Bronchial epithelial cell (primary cell): ENCODE measurements at regions not wholly inside any gene's neighbourhood (a gene's known extent, or its start where the extent isn't known, plus 50 kb on each side); places are given as distances from the start of the nearest gene placed in this dataset.

ENCODE experiments used
- DNase-seq: peaks from one replicate; pipeline ENCODE4 v3.0.0-alpha.2; 2010; ENCODE audit warnings: low read depth
- FAIRE-seq: peaks from 2 replicates; lab custom pipeline; 2011; peaks lifted over from hg19 to GRCh38; lab: Jason Lieb, UNC
- H3K27me3 ChIP-seq: 2 replicates; pipeline ENCODE4 v1.5.1; 2011; ENCODE audit warnings: low read length; ENCODE audit not compliant: control insufficient read depth, insufficient read depth
- H3K36me3 ChIP-seq: 2 replicates; pipeline ENCODE4 v1.5.1; 2011; ENCODE audit warnings: low read length; ENCODE audit not compliant: control insufficient read depth, insufficient read depth
- H3K4me3 ChIP-seq: 2 replicates; pipeline ENCODE4 v1.5.1; 2011; ENCODE audit warnings: mild to moderate bottlenecking, low read depth, low read length, control low read depth
- CTCF ChIP-seq: IDR thresholded peaks from 2 replicates; pipeline ENCODE4 v1.5.1; 2011; ENCODE audit warnings: mild to moderate bottlenecking, moderate library complexity, low read length, control low read depth, inconsistent platforms; ENCODE audit not compliant: insufficient read depth, severe bottlenecking

GRCh38 chr10:3698312-3698711 lies 86.7 kb downstream of the KLF6 start:
- no peaks in the 10 kb centered on the region for H3K27me3 ChIP-seq
- no peak for DNase-seq
- no peak overlapping the region for H3K4me3 ChIP-seq
- H3K36me3 ChIP-seq, result no peaks in the 10 kb centered on the region
- no peak for FAIRE-seq
- TF ChIP-seq CTCF, result no peak

GRCh38 chr10:3693698-3694080 lies 91.3 kb downstream of the KLF6 start:
- DNase-seq, result no peak
- H3K36me3 ChIP-seq, result no peaks in the 10 kb centered on the region
- no peak overlapping the region for H3K4me3 ChIP-seq
- no peak for FAIRE-seq
- no peak for TF ChIP-seq CTCF
- H3K27me3 ChIP-seq, result no peaks in the 10 kb centered on the region

DNA sequence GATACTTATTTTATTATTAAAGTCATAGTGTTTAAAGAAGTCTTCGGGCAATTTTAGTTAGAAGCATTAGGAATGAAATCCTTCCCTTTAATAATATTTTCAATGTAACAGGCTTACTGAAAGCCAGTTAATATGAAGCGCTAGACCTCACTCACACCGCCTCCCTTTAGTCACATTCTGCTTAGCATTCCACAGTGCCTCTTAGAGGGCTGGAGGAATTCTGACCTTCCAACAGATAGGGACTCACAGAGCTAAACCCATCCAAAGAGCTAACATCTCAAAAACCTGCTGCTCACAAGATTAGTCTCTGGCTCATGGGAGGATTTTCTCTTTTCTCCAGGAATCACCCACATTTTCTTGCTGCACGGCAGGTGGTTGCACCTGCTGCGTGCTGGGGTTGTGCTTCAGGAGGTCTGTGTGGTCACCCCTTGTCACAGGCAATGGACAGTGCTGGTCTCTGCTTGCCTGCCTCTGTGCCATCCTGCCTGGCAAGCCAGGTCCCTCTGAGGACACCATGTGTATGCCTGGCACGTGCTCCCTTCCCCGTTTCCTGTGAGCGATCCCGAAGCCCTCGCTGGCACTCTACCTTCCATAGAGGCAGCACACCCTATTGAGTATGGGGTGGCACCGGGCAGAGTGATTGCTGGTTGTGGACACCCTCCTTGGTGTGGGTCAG lies 91.8 kb downstream of the KLF6 start:
- no peak for DNase-seq
- no peaks in the 10 kb centered on the region for H3K27me3 ChIP-seq
- H3K36me3 ChIP-seq, result no peaks in the 10 kb centered on the region
- no peak for FAIRE-seq
- TF ChIP-seq CTCF, result no peak
- H3K4me3 ChIP-seq, result no peak overlapping the region

DNA sequence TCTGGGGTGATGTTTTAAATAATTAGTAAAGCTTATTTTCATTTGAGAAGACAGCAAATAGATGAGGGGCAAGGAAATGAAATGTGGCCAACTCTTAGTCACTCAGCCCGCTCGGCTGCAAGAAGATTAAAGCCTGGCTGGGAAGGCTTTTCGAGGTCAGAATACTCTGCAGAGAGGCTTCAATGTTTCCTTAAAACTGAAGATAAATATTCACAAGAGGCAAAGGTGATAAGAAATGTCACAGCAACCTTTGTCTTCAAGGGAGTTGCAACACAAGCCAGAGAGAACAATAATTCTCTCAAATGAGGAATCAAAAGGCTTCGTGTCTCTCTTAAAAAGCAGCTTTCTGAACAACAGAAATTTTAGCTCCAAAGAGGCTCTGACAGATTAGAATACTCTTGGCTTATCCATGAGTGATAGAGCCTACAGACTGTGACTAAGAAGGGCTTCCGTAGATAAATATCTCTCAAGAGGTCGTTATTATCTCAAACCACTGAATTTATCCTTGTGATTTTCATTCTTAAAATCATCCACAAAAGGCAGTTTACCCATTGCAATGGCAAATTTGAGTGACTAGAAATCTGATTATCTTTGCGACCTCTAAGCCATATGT lies 92.5 kb downstream of the KLF6 start:
- DNase-seq, result no peak
- Histone ChIP-seq H3K27me3 (no peaks in the 10 kb centered on the region), H3K36me3 (no peaks in the 10 kb centered on the region), H3K4me3 (no peak overlapping the region)
- FAIRE-seq, result no peak
- no peak for TF ChIP-seq CTCF

DNA sequence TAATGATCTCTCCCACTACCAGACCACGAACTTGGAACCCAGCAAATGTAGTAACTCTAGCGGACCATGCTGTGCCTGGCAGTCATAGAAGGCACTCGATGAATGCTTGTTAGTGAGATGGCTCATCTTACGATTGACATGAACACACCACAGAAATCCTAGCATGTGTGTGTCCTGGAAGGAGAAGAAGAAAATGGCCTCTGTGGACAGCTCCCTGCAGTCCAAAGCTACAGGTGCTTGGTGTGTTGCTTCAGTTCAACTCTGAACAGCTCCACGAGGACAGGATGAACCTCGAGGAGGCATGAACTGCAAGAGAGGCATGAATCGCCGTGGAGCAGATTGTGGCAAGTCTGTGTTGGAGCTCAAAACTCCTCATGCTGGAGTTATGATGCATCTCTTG lies 93.5 kb downstream of the KLF6 start:
- H3K27me3 ChIP-seq, result no peaks in the 10 kb centered on the region
- peak; percentile 36 for FAIRE-seq
- TF ChIP-seq CTCF, result no peak
- H3K36me3 ChIP-seq, result no peaks in the 10 kb centered on the region
- H3K4me3 ChIP-seq, result no peak overlapping the region
- DNase-seq, result no peak
